Mesenchymal stem cell (in vitro differentiated cells and primary cell): ENCODE measurements at regions not wholly inside any gene's neighbourhood (a gene's known extent, or its start where the extent isn't known, plus 50 kb on each side); places are given as distances from the start of the nearest gene placed in this dataset.

Experiments
- DNase-seq: peaks from one replicate; pipeline ENCODE4 v3.0.0-alpha.2; 2013
- H2AFZ ChIP-seq: one replicate; pipeline ENCODE4 v1.6.1; 2013; ENCODE audit warnings: low read depth, mild to moderate bottlenecking, control low read depth, inconsistent platforms, low read length, moderate library complexity
- H2AK5ac ChIP-seq: 2 replicates; pipeline ENCODE4 v1.6.1; 2013; ENCODE audit warnings: low read length, moderate library complexity, mild to moderate bottlenecking, inconsistent platforms; ENCODE audit not compliant: severe bottlenecking
- H2BK120ac ChIP-seq: one replicate; pipeline ENCODE4 v1.6.1; 2013; ENCODE audit warnings: low read depth, mild to moderate bottlenecking, inconsistent platforms, low read length, moderate library complexity
- H2BK12ac ChIP-seq, 2 experiments: one replicate each; pipeline ENCODE4 v1.6.1; 2013; ENCODE audit warnings: inconsistent platforms in 2 of 2, low read length in 2 of 2, mild to moderate bottlenecking in 2 of 2, moderate library complexity in 2 of 2, control low read depth in 1 of 2
- H2BK15ac ChIP-seq: one replicate; pipeline ENCODE4 v1.6.1; 2013; ENCODE audit warnings: mild to moderate bottlenecking, low read depth, inconsistent platforms; ENCODE audit not compliant: poor library complexity, severe bottlenecking
- H2BK5ac ChIP-seq: 2 replicates; pipeline ENCODE4 v1.6.1; 2013; ENCODE audit warnings: low read depth, mild to moderate bottlenecking, low read length, control low read depth, inconsistent platforms; ENCODE audit not compliant: poor library complexity, severe bottlenecking
- H3K14ac ChIP-seq, 2 experiments: one replicate each; pipeline ENCODE4 v1.6.1; 2013; ENCODE audit warnings: inconsistent platforms in 2 of 2, low read length in 2 of 2, control low read depth in 1 of 2, mild to moderate bottlenecking in 1 of 2, moderate library complexity in 1 of 2
- H3K18ac ChIP-seq, 2 experiments: one replicate each; pipeline ENCODE4 v1.6.1; 2013; ENCODE audit warnings: inconsistent platforms in 2 of 2, low read length in 2 of 2, control low read depth in 1 of 2, low read depth in 1 of 2, mild to moderate bottlenecking in 1 of 2
- H3K23ac ChIP-seq, 2 experiments: one replicate each; pipeline ENCODE4 v1.6.1; 2013; ENCODE audit warnings: inconsistent platforms in 2 of 2, low read length in 2 of 2, mild to moderate bottlenecking in 2 of 2, moderate library complexity in 2 of 2, control low read depth in 1 of 2
- H3K27ac ChIP-seq: 2 replicates; pipeline ENCODE4 v1.5.1; 2013; ENCODE audit warnings: mild to moderate bottlenecking, moderate library complexity, low read length, control low read depth, inconsistent platforms; ENCODE audit not compliant: poor library complexity, severe bottlenecking
- H3K27me3 ChIP-seq, 2 experiments: 2 replicates each; pipeline versions ENCODE4 v1.6.1 to v1.7.0; 2013; ENCODE audit warnings: low read length in 2 of 2, mild to moderate bottlenecking in 2 of 2, moderate library complexity in 2 of 2, control low read depth in 1 of 2, inconsistent platforms in 1 of 2; ENCODE audit not compliant: control insufficient read depth in 1 of 2, insufficient read depth in 1 of 2
- H3K36me3 ChIP-seq, 2 experiments: 2 replicates each; pipeline versions ENCODE4 v1.6.1 to v1.7.0; 2013; ENCODE audit warnings: low read length in 2 of 2, control low read depth in 1 of 2, inconsistent platforms in 1 of 2, low read depth in 1 of 2, mild to moderate bottlenecking in 1 of 2; ENCODE audit not compliant: insufficient read depth in 2 of 2, control insufficient read depth in 1 of 2
- H3K4ac ChIP-seq, 2 experiments: one replicate each; pipeline ENCODE4 v1.6.1; 2013; ENCODE audit warnings: inconsistent platforms in 2 of 2, low read length in 2 of 2, mild to moderate bottlenecking in 2 of 2, moderate library complexity in 2 of 2, control low read depth in 1 of 2, low read depth in 1 of 2
- H3K4me1 ChIP-seq: 2 replicates; pipeline ENCODE4 v1.6.1; 2013; ENCODE audit warnings: low read depth, low read length, control low read depth; ENCODE audit not compliant: control insufficient read depth, insufficient read depth
- H3K4me2 ChIP-seq: 2 replicates; pipeline ENCODE4 v1.6.1; 2013; ENCODE audit warnings: low read length, mild to moderate bottlenecking, inconsistent platforms; ENCODE audit not compliant: poor library complexity, severe bottlenecking
- H3K4me3 ChIP-seq, 2 experiments: 2 replicates each; pipeline versions ENCODE4 v1.5.1 to v1.7.0; 2013; ENCODE audit warnings: low read length in 2 of 2, mild to moderate bottlenecking in 2 of 2, control low read depth in 1 of 2, low read depth in 1 of 2; ENCODE audit not compliant: insufficient read depth in 1 of 2
- H3K79me1 ChIP-seq: replicated peaks from 2 replicates; pipeline ENCODE4 v1.6.1; 2013; ENCODE audit warnings: mild to moderate bottlenecking, control low read depth, low read length, inconsistent platforms; ENCODE audit not compliant: poor library complexity, severe bottlenecking
- H3K9ac ChIP-seq: 2 replicates; pipeline ENCODE4 v1.7.0; 2013; ENCODE audit warnings: mild to moderate bottlenecking, low read length, moderate library complexity
- H3K9me3 ChIP-seq: 2 replicates; pipeline ENCODE4 v1.7.0; 2013; ENCODE audit warnings: mild to moderate bottlenecking, low read length; ENCODE audit not compliant: control insufficient read depth
- H4K8ac ChIP-seq: one replicate; pipeline ENCODE4 v1.6.1; 2013; ENCODE audit warnings: inconsistent platforms, mild to moderate bottlenecking, low read length, moderate library complexity
- H4K91ac ChIP-seq: one replicate; pipeline ENCODE4 v1.6.1; 2013; ENCODE audit warnings: mild to moderate bottlenecking, low read length, inconsistent platforms
- whole genome bisulfite sequencing: methylation state at CpG from one replicate; pipeline ENCODE4 v1.1.7; 2013; ENCODE audit warnings: mixed read lengths; 5-methylcytosine and 5-hydroxymethylcytosine counted together

GRCh38 chr11:57097149-57097548 lies 84.6 kb upstream of the LRRC55 start:
- Histone ChIP-seq H3K18ac (no peak overlapping the region), H2BK5ac (no peak overlapping the region), H2AK5ac (no peak overlapping the region), H2BK12ac (no peak overlapping the region), H3K36me3 (no peaks in the 10 kb centered on the region), H3K4ac (no peak overlapping the region), H3K14ac (no peak overlapping the region), H3K27me3 (peaks cover 2 to 4% of the 10 kb centered on the region in 2 experiments), H3K4me1 (no peaks in the 10 kb centered on the region), H2AFZ (no peak overlapping the region), H2BK120ac (no peak overlapping the region), H3K9ac (no peak overlapping the region), H3K23ac (no peak overlapping the region), H3K27ac (no peak overlapping the region), H4K91ac (no peak overlapping the region), H3K4me3 (no peak overlapping the region), H3K4me2 (no peak overlapping the region), H3K79me1 (no peaks in the 10 kb centered on the region), H2BK15ac (no peak overlapping the region), H4K8ac (no peak overlapping the region), H3K9me3 (no peaks in the 10 kb centered on the region)
- DNase-seq, result no peak
- 64% methylated on average over 2 of the region's 2 CpGs for WGBS

- H2BK5ac ChIP-seq, result no peak overlapping the region
- no peak overlapping the region for H4K91ac ChIP-seq
- H3K4ac ChIP-seq, result no peak overlapping the region
- no peaks in the 10 kb centered on the region for H3K9me3 ChIP-seq
- H3K23ac ChIP-seq, result no peak overlapping the region
- H2BK12ac ChIP-seq, result no peak overlapping the region
- no peaks in the 10 kb centered on the region for H3K4me1 ChIP-seq
- no peak overlapping the region for H3K4me3 ChIP-seq
- no peak overlapping the region for H3K4me2 ChIP-seq
- H3K14ac ChIP-seq, result no peak overlapping the region
- no peak overlapping the region for H2BK120ac ChIP-seq
- no peak for DNase-seq
- H3K9ac ChIP-seq, result no peak overlapping the region
- H4K8ac ChIP-seq, result no peak overlapping the region
- no peak overlapping the region for H2AFZ ChIP-seq
- H3K36me3 ChIP-seq, result no peaks in the 10 kb centered on the region
- H3K18ac ChIP-seq, result no peak overlapping the region
- peaks cover 0 to 2% of the 10 kb centered on the region in 2 experiments for H3K27me3 ChIP-seq
- no peaks in the 10 kb centered on the region for H3K79me1 ChIP-seq
- 60% methylated on average over 2 of the region's 2 CpGs for WGBS
- H3K27ac ChIP-seq, result no peak overlapping the region
- no peak overlapping the region for H2BK15ac ChIP-seq
- H2AK5ac ChIP-seq, result no peak overlapping the region
These were observed 83.6 kb upstream of the LRRC55 start for GRCh38 chr11:57098191-57098590.

GRCh38 chr11:57100638-57101331 lies 81.0 kb upstream of the LRRC55 start:
- DNase-seq, result no peak
- Histone ChIP-seq H3K27ac (no peak overlapping the region), H3K9ac (no peak overlapping the region), H4K91ac (no peak overlapping the region), H2BK120ac (no peak overlapping the region), H3K9me3 (no peaks in the 10 kb centered on the region), H3K14ac (no peak overlapping the region), H3K27me3 (no peaks in the 10 kb centered on the region), H3K4ac (no peak overlapping the region), H3K23ac (no peak overlapping the region), H2BK5ac (no peak overlapping the region), H2AK5ac (no peak overlapping the region), H3K36me3 (no peaks in the 10 kb centered on the region), H2BK12ac (no peak overlapping the region), H2AFZ (no peak overlapping the region), H3K18ac (no peak overlapping the region), H2BK15ac (no peak overlapping the region), H3K4me3 (no peak overlapping the region), H4K8ac (no peak overlapping the region), H3K4me2 (no peak overlapping the region), H3K79me1 (no peaks in the 10 kb centered on the region), H3K4me1 (no peaks in the 10 kb centered on the region)
- WGBS, result 91% methylated on average over 1 of the region's 5 CpGs

DNA sequence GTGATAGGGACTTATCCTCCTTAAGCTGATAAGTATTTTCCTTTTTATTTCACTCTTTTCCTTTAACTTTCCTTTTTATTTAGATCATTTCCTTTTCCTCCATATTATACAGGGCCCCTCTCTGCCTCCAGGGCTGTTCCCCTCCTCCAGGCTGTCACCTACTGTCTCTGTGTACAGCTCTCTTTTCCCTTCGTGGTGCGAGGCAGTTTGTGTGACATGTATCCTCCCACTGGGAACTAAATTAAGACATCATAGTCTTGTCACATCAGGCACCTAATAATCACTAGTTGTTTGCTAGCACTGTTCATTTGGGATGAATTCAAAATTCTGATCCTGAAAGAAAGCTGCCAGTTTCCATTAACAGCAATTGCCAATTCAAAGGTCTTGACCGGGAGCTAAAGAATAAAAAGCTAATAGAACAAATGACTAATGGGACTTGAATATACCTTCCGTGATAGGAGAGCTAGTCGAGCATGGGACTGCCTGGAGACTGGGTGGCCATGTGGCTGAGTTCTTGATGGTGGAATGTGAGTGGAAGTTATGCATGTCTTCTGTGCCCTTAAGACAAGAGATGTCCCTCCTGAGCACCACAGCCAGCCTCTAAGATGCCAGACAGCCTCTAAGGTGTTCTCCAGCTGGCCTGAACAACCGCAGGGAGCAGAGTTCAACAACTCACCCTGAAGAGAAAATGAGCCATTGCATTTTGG lies 77.7 kb upstream of the LRRC55 start:
- no peak overlapping the region for H3K23ac ChIP-seq
- H3K4me2 ChIP-seq, result no peak overlapping the region
- no peak overlapping the region for H3K14ac ChIP-seq
- no peak overlapping the region for H2BK12ac ChIP-seq
- H3K36me3 ChIP-seq, result no peaks in the 10 kb centered on the region
- H2BK120ac ChIP-seq, result no peak overlapping the region
- no peak overlapping the region for H2BK15ac ChIP-seq
- no peak overlapping the region for H3K4ac ChIP-seq
- DNase-seq, result no peak
- H4K8ac ChIP-seq, result no peak overlapping the region
- H4K91ac ChIP-seq, result no peak overlapping the region
- H2AFZ ChIP-seq, result no peak overlapping the region
- H3K18ac ChIP-seq, result no peak overlapping the region
- H2BK5ac ChIP-seq, result no peak overlapping the region
- no peak overlapping the region for H3K27ac ChIP-seq
- H3K9me3 ChIP-seq, result peaks cover 3% of the 10 kb centered on the region
- H3K79me1 ChIP-seq, result no peaks in the 10 kb centered on the region
- no peaks in the 10 kb centered on the region for H3K27me3 ChIP-seq
- no peak overlapping the region for H3K4me3 ChIP-seq
- H3K4me1 ChIP-seq, result no peaks in the 10 kb centered on the region
- H2AK5ac ChIP-seq, result no peak overlapping the region
- 78% methylated on average over 6 of the region's 6 CpGs for WGBS
- H3K9ac ChIP-seq, result no peak overlapping the region
